22Rv1 (cell line): ENCODE measurements at regions not wholly inside any gene's neighbourhood (a gene's known extent, or its start where the extent isn't known, plus 50 kb on each side); places are given as distances from the start of the nearest gene placed in this dataset.
"Not testable (repeated sequence)": the region's sequence is repeated elsewhere in the genome, so short reads cannot be mapped to it uniquely, and the experiment has no call there.

ENCODE experiments used
- CTCF ChIP-seq: fragments of 450-650 bp; IDR thresholded peaks from 2 replicates; pipeline ENCODE4 v1.5.1; 2017; ENCODE audit warnings: mild to moderate bottlenecking
- ZFX ChIP-seq: fragments of 450-650 bp; IDR thresholded peaks from 2 replicates; pipeline ENCODE4 v1.6.1; 2017; ENCODE audit warnings: antibody characterized with exemption, borderline replicate concordance

- not testable (repeated sequence) for TF ChIP-seq ZFX, CTCF
Observed at GRCh38 chr16:22596445-22597045, 85.9 kb downstream of the NPIPB5 start.
